GM12878 (cell line): ENCODE measurements at regions not wholly inside any gene's neighbourhood (a gene's known extent, or its start where the extent isn't known, plus 50 kb on each side); places are given as distances from the start of the nearest gene placed in this dataset.

ENCODE experiments used
- ATAC-seq: fragments of 200-7000 bp; cut with Tn5 transposase; 3 replicates; pipeline ENCODE4 v1.9.1; 2020; ENCODE audit warnings: mild to moderate bottlenecking, moderate library complexity
- BruUV-seq: library from RNA; stranded (reverse); fragments of 400-500 nt; replicated peaks from 2 replicates; lab custom pipeline; 2021; lab: Mats Ljungman, UMichigan
- CTCF ChIA-PET: fragments of 300-600 bp; sonication (Branson Sonifier 250); formaldehyde crosslinking; extraction: SDS; loops from one replicate; lab custom pipeline; 2021; ENCODE audit warnings: inconsistent platforms; lab: Yijun Ruan, JAX
- POLR2A ChIA-PET: fragments of 350-600 bp; formaldehyde crosslinking; extraction: SDS; loops from one replicate; lab custom pipeline; 2021; ENCODE audit warnings: inconsistent platforms; lab: Charles Lee
- RAD21 ChIA-PET: fragments of 300-600 bp; sonication (Branson Sonifier 250); formaldehyde crosslinking; loops from one replicate; lab custom pipeline; 2023; ENCODE audit warnings: antibody characterized with exemption; ENCODE audit not compliant: unreplicated experiment; lab: Charles Lee
- SMC1A ChIA-PET: fragments of 300-600 bp; sonication (Branson Sonifier 250); formaldehyde crosslinking; loops from one replicate; lab custom pipeline; 2023; ENCODE audit not compliant: unreplicated experiment, uncharacterized antibody; lab: Charles Lee
- DNase-seq: peaks from one replicate; pipeline ENCODE4 v3.0.0-alpha.2; 2011; ENCODE audit warnings: low read depth, low spot score
- FAIRE-seq: peaks from 3 replicates; lab custom pipeline; 2011; peaks lifted over from hg19 to GRCh38; lab: Jason Lieb, UNC
- H2AFZ ChIP-seq: 2 replicates; pipeline ENCODE4 v1.6.0; 2011; ENCODE audit warnings: low read depth, low read length, control low read depth; ENCODE audit not compliant: control insufficient read depth
- H3K27ac ChIP-seq: 2 replicates; pipeline ENCODE4 v1.5.1; 2011; ENCODE audit warnings: control low read depth; ENCODE audit not compliant: control insufficient read depth, insufficient read depth
- H3K27me3 ChIP-seq, 2 experiments: replicated peaks in 1 of 2; 2 replicates each; pipeline versions ENCODE4 v1.6.0 to v1.6.1; 2011; ENCODE audit warnings: low read length in 1 of 2; ENCODE audit not compliant: control insufficient read depth in 2 of 2, insufficient read depth in 2 of 2
- H3K36me3 ChIP-seq, 2 experiments: 2 replicates each; pipeline ENCODE4 v1.5.1; 2011; ENCODE audit warnings: low read length in 1 of 2; ENCODE audit not compliant: control insufficient read depth in 2 of 2, insufficient read depth in 2 of 2
- H3K4me1 ChIP-seq: 2 replicates; pipeline ENCODE4 v1.6.1; 2011; ENCODE audit warnings: mild to moderate bottlenecking, low read length, moderate library complexity, mixed read lengths; ENCODE audit not compliant: control insufficient read depth, insufficient read depth
- H3K4me2 ChIP-seq: 2 replicates; pipeline ENCODE4 v1.6.0; 2011; ENCODE audit warnings: control low read depth; ENCODE audit not compliant: control insufficient read depth, insufficient read depth
- H3K4me3 ChIP-seq: fragments of 200-600 bp; sonication (generic); 2 replicates; pipeline ENCODE4 v1.5.1; 2016
- H3K79me2 ChIP-seq: 2 replicates; pipeline ENCODE4 v1.6.0; 2011; ENCODE audit warnings: low read length; ENCODE audit not compliant: control insufficient read depth, insufficient read depth
- H3K9ac ChIP-seq: 2 replicates; pipeline ENCODE4 v1.8.0; 2011; ENCODE audit warnings: low read length, control low read depth, mixed read lengths; ENCODE audit not compliant: control insufficient read depth, insufficient read depth
- H3K9me3 ChIP-seq: replicated peaks from 3 replicates; pipeline ENCODE4 v1.5.1; 2011; ENCODE audit warnings: mild to moderate bottlenecking, low read length; ENCODE audit not compliant: control insufficient read depth, insufficient read depth
- H4K20me1 ChIP-seq: 2 replicates; pipeline ENCODE4 v1.6.0; 2011; ENCODE audit not compliant: control insufficient read depth, insufficient read depth
- BACH1 ChIP-seq: fragments of 450-650 bp; IDR thresholded peaks from 2 replicates; pipeline ENCODE4 v1.6.1; 2017; ENCODE audit warnings: mild to moderate bottlenecking, borderline replicate concordance
- BHLHE40 ChIP-seq, 2 experiments: fragments of 450-650 bp in 1 of 2; IDR thresholded peaks; 2 replicates each; pipeline ENCODE4 v1.6.1; 2011 to 2017; ENCODE audit warnings: low read depth in 2 of 2, borderline replicate concordance in 1 of 2, improper control_type of control experiment in 1 of 2, low read length in 1 of 2, mild to moderate bottlenecking in 1 of 2
- CBX3 ChIP-seq: fragments of 200-600 bp; sonication (generic); IDR thresholded peaks from 2 replicates; pipeline ENCODE4 v1.6.1; 2016; ENCODE audit warnings: low read depth, borderline replicate concordance
- EED ChIP-seq: sonication (generic); IDR thresholded peaks from 2 replicates; pipeline ENCODE4 v1.6.1; 2016; ENCODE audit warnings: antibody characterized with exemption, low read depth
- FOXM1 ChIP-seq: IDR thresholded peaks from 2 replicates; pipeline ENCODE4 v1.6.1; 2012; ENCODE audit warnings: low read depth, mild to moderate bottlenecking, inconsistent platforms, low read length, moderate library complexity
- HDAC2 ChIP-seq: fragments of 200-600 bp; sonication (generic); IDR thresholded peaks from 2 replicates; pipeline ENCODE4 v1.6.1; 2017
- KLF5 ChIP-seq: fragments of 450-650 bp; IDR thresholded peaks from 2 replicates; pipeline ENCODE4 v1.6.1; 2014; ENCODE audit warnings: mild to moderate bottlenecking; ENCODE audit not compliant: partially characterized antibody
- MEF2B ChIP-seq: fragments of 450-650 bp; IDR thresholded peaks from 2 replicates; pipeline ENCODE4 v1.6.1; 2018; ENCODE audit warnings: mild to moderate bottlenecking, moderate library complexity; ENCODE audit not compliant: partially characterized antibody, poor library complexity, severe bottlenecking
- MTA2 ChIP-seq: fragments of 450-650 bp; IDR thresholded peaks from 2 replicates; pipeline ENCODE4 v1.6.1; 2016; ENCODE audit warnings: low read depth, mild to moderate bottlenecking, moderate library complexity
- NFIC ChIP-seq: IDR thresholded peaks from 2 replicates; pipeline ENCODE4 v1.6.1; 2012; ENCODE audit warnings: low read depth, mild to moderate bottlenecking, inconsistent platforms, low read length, moderate library complexity
- PAX5 ChIP-seq: IDR thresholded peaks from 2 replicates; pipeline ENCODE4 v1.6.1; 2011; ENCODE audit warnings: low read depth, low read length, borderline replicate concordance
- POLR2A ChIP-seq: IDR thresholded peaks from 2 replicates; pipeline ENCODE4 v1.6.1; 2011; ENCODE audit warnings: low read depth, mild to moderate bottlenecking, low read length
- SMC3 ChIP-seq: IDR thresholded peaks from 2 replicates; pipeline ENCODE4 v1.6.1; 2011; ENCODE audit warnings: low read length, improper control_type of control experiment, borderline replicate concordance
- SRF ChIP-seq, 2 experiments: IDR thresholded peaks; 2 replicates each; pipeline ENCODE4 v1.6.1; 2011; ENCODE audit warnings: low read depth in 2 of 2, low read length in 2 of 2, mild to moderate bottlenecking in 1 of 2, moderate library complexity in 1 of 2
- SUPT20H ChIP-seq: IDR thresholded peaks from 2 replicates; pipeline ENCODE4 v1.6.1; 2011; ENCODE audit warnings: low read depth, mild to moderate bottlenecking, low read length, moderate library complexity, borderline replicate concordance; ENCODE audit not compliant: control insufficient read depth
- TARDBP ChIP-seq: IDR thresholded peaks from 2 replicates; pipeline ENCODE4 v1.6.1; 2016; ENCODE audit warnings: borderline replicate concordance
- TCF12 ChIP-seq: IDR thresholded peaks from 2 replicates; pipeline ENCODE4 v1.6.1; 2011; ENCODE audit warnings: low read depth, mild to moderate bottlenecking, low read length
- ZNF207 ChIP-seq: fragments of 450-650 bp; IDR thresholded peaks from 2 replicates; pipeline ENCODE4 v1.6.1; 2014; ENCODE audit warnings: antibody characterized with exemption, mild to moderate bottlenecking, borderline replicate concordance
- ZNF384 ChIP-seq: IDR thresholded peaks from 2 replicates; pipeline ENCODE4 v1.6.1; 2012; ENCODE audit warnings: low read depth, mild to moderate bottlenecking, low read length, improper control_type of control experiment, borderline replicate concordance
- WGBS: methylation state at CpG from one replicate; pipeline ENCODE4 v1.1.6; 2016; ENCODE audit warnings: low lambda C conversion rate; ENCODE audit not compliant: insufficient replicate concordance, insufficient coverage; ENCODE audit errors: missing lambda C conversion rate; 5-methylcytosine and 5-hydroxymethylcytosine counted together
- in situ Hi-C: fragments of 300-500 bp; cut with MboI; formaldehyde crosslinking; loops from 9 replicates; pipeline ENCODE4 v1.14.3; 2018; ENCODE audit warnings: mixed read lengths
- intact Hi-C: fragments of 100-400 bp; cut with micrococcal nuclease; formaldehyde crosslinking; loops from one replicate; pipeline ENCODE4 v1.14.2; 2022; ENCODE audit not compliant: unreplicated experiment
- TF ChIP-seq, protein P1 (sequence below): IDR thresholded peaks from 2 replicates; pipeline ENCODE4 v1.6.1; 2011; ENCODE audit warnings: mild to moderate bottlenecking, low read depth, low read length, moderate library complexity; ENCODE audit not compliant: insufficient replicate concordance
- TF ChIP-seq, protein P2 (sequence below): fragments of 450-650 bp; IDR thresholded peaks from 2 replicates; pipeline ENCODE4 v1.6.1; 2016; ENCODE audit warnings: mild to moderate bottlenecking, moderate library complexity, borderline replicate concordance

DNA sequence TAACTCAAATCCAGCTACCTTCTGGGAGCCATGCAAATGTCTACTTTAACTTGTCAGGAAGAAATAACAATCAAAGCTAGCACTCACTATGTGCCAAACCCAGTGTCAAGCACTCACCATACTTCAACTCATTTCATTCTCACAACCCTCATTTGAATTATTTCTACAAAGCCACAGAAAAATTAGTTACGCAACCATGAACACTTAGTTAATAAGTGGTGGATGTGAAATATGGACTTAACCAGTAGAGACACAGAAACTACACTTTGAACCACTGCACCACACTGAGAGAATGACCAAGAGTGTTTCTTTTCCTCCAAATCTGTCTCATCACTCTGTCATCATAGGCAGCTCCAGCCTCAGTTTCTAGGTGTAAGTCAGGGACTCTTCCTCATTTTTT is 91.0 kb upstream of the MBNL1 start:
- ChIA-PET RAD21 (interaction anchor here (0.7 to 2.2 kb wide), 7 partner anchors 16 to 289 kb away, joined by 3 to 9 read pairs (median 4); no protein-coding TSS in a partner anchor), CTCF (interaction anchor here (0.6 to 4.7 kb wide), 10 partner anchors 8 to 850 kb away, joined by 3 to 29 read pairs (median 4); no protein-coding TSS in a partner anchor), POLR2A (no interaction called here), SMC1A (interaction anchor here (0.6 to 4.4 kb wide), 25 partner anchors 10 to 295 kb away, joined by 3 to 17 read pairs (median 4); no protein-coding TSS in a partner anchor)
- in situ Hi-C loops (loop anchor here (5.0 kb wide), 1 partner anchor 265 kb away; no protein-coding TSS in a partner anchor), intact Hi-C loops (loop anchor here (5.0 kb wide), 1 partner anchor 50 kb away; no protein-coding TSS in a partner anchor)
- DNase-seq (no peak), ATAC-seq (peak; percentile 97), FAIRE-seq (no peak)
- Histone ChIP-seq H3K27me3 (no peaks in the 10 kb centered on the region), H3K27ac (no peak overlapping the region), H3K9me3 (no peaks in the 10 kb centered on the region), H3K36me3 (no peaks in the 10 kb centered on the region), H3K4me1 (no peaks in the 10 kb centered on the region), H3K9ac (no peak overlapping the region), H3K4me2 (no peak overlapping the region), H3K4me3 (no peak overlapping the region), H4K20me1 (no peaks in the 10 kb centered on the region), H3K79me2 (no peaks in the 10 kb centered on the region), H2AFZ (no peak overlapping the region)
- WGBS, result 83% methylated on average over 1 of the region's 1 CpG
- no TSS peak for BruUV-seq
- no peak for TF ChIP-seq CBX3
- no peak for TF ChIP-seq TARDBP
- TF ChIP-seq POLR2A, result no peak
- no peak for TF ChIP-seq FOXM1
- no peak for TF ChIP-seq TCF12
- TF ChIP-seq SUPT20H, result no peak
- TF ChIP-seq, protein P1, sequence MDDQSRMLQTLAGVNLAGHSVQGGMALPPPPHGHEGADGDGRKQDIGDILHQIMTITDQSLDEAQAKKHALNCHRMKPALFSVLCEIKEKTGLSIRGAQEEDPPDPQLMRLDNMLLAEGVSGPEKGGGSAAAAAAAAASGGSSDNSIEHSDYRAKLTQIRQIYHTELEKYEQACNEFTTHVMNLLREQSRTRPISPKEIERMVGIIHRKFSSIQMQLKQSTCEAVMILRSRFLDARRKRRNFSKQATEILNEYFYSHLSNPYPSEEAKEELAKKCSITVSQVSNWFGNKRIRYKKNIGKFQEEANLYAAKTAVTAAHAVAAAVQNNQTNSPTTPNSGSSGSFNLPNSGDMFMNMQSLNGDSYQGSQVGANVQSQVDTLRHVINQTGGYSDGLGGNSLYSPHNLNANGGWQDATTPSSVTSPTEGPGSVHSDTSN, result no peak
- TF ChIP-seq NFIC, result no peak
- TF ChIP-seq, protein P2, sequence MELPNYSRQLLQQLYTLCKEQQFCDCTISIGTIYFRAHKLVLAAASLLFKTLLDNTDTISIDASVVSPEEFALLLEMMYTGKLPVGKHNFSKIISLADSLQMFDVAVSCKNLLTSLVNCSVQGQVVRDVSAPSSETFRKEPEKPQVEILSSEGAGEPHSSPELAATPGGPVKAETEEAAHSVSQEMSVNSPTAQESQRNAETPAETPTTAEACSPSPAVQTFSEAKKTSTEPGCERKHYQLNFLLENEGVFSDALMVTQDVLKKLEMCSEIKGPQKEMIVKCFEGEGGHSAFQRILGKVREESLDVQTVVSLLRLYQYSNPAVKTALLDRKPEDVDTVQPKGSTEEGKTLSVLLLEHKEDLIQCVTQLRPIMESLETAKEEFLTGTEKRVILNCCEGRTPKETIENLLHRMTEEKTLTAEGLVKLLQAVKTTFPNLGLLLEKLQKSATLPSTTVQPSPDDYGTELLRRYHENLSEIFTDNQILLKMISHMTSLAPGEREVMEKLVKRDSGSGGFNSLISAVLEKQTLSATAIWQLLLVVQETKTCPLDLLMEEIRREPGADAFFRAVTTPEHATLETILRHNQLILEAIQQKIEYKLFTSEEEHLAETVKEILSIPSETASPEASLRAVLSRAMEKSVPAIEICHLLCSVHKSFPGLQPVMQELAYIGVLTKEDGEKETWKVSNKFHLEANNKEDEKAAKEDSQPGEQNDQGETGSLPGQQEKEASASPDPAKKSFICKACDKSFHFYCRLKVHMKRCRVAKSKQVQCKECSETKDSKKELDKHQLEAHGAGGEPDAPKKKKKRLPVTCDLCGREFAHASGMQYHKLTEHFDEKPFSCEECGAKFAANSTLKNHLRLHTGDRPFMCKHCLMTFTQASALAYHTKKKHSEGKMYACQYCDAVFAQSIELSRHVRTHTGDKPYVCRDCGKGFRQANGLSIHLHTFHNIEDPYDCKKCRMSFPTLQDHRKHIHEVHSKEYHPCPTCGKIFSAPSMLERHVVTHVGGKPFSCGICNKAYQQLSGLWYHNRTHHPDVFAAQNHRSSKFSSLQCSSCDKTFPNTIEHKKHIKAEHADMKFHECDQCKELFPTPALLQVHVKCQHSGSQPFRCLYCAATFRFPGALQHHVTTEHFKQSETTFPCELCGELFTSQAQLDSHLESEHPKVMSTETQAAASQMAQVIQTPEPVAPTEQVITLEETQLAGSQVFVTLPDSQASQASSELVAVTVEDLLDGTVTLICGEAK, result no peak
- peak; percentile 80 for TF ChIP-seq PAX5
- TF ChIP-seq MEF2B, result no peak
- no peak for TF ChIP-seq HDAC2
- TF ChIP-seq SMC3, result no peak
- TF ChIP-seq BHLHE40 (IDR thresholded peaks at IDR 0.05; ENCODE audit: borderline replicate concordance in 1 of 2, low read depth in 2 of 2, low read length in 1 of 2), result peak in 1 of 2 experiments; percentile 20; a peak in 1 of 4 replicates
- TF ChIP-seq MTA2, result peak; percentile 81
- no peak for TF ChIP-seq BACH1
- no peak for TF ChIP-seq SRF (IDR thresholded peaks at IDR 0.05; ENCODE audit: low read depth in 2 of 2, low read length in 2 of 2)
- TF ChIP-seq ZNF384, result no peak
- TF ChIP-seq ZNF207, result no peak
- no peak for TF ChIP-seq KLF5
- TF ChIP-seq EED, result no peak
